OCI-LY7 (cell line): ENCODE measurements at regions not wholly inside any gene's neighbourhood (a gene's known extent, or its start where the extent isn't known, plus 50 kb on each side); places are given as distances from the start of the nearest gene placed in this dataset.

Experiments used
- CTCF ChIP-seq: fragments of 200-600 bp; sonication (generic); conservative IDR thresholded peaks from 2 replicates; pipeline ENCODE4 v1.5.1; 2014; ENCODE audit warnings: mild to moderate bottlenecking, antibody characterized with exemption, low read length, moderate library complexity, mixed read lengths
- EZH2phosphoT487 ChIP-seq: fragments of 200-600 bp; sonication (generic); IDR thresholded peaks from 2 replicates; pipeline ENCODE4 v1.6.1; 2018; ENCODE audit warnings: low read depth, borderline replicate concordance, mild to moderate bottlenecking, mixed run types, antibody characterized with exemption, low read length, moderate library complexity, mixed read lengths

DNA sequence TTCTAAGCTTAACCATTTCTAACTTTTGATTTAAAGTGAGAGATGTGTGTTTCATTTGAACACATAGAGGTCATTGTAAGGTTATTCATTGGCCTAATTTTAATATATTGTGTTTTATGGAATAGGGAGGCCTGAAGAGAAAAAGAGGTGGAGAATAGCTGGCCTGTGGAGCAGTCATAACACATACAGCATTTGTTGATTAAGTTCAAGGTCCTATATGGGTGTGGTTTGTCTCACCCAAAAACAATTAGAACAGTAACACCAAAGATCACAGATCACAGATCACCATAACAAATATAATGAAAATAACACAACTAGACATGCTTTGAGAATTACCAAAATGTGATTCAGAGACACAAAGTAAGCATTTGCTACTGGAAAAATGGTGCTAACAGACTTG is 252.4 kb upstream of the SPOPL start:
- TF ChIP-seq CTCF (no peak), EZH2phosphoT487 (no peak)
